K562 (cell line): ENCODE measurements at regions not wholly inside any gene's neighbourhood (a gene's known extent, or its start where the extent isn't known, plus 50 kb on each side); places are given as distances from the start of the nearest gene placed in this dataset.

ENCODE experiments used
- ATAC-seq: fragments of 200-7000 bp; cut with Tn5 transposase; 3 replicates; pipeline ENCODE4 v1.9.1; 2020; ENCODE audit warnings: moderate library complexity
- BruUV-seq: library from RNA; stranded (reverse); fragments of 400-500 nt; replicated peaks from 2 replicates; lab custom pipeline; 2021; lab: Mats Ljungman, UMichigan
- CTCF ChIA-PET: fragments of 300-600 bp; formaldehyde crosslinking; extraction: SDS; loops from one replicate; lab custom pipeline; 2021; ENCODE audit warnings: low intra/inter-chr PET ratio; lab: Yijun Ruan, JAX
- POLR2A ChIA-PET: fragments of 300-600, 350-650 bp; sonication (Branson Sonifier 250); formaldehyde crosslinking; extraction: SDS; loops from one replicate; lab custom pipeline; 2021; ENCODE audit warnings: antibody characterized with exemption, inconsistent platforms; lab: Yijun Ruan, JAX
- DNase-seq, 4 experiments: peaks; one replicate each; pipeline versions ENCODE4 v3.0.0 to v3.0.0-alpha.2; 2011 to 2018; ENCODE audit warnings: low spot score in 3 of 4, mixed read lengths in 3 of 4; ENCODE audit errors: extremely low read depth in 1 of 4
- FAIRE-seq: peaks from 2 replicates; lab custom pipeline; 2011; peaks lifted over from hg19 to GRCh38; lab: Jason Lieb, UNC
- H2AFZ ChIP-seq: 2 replicates; pipeline ENCODE4 v1.6.0; 2011; ENCODE audit warnings: low read depth, low read length, control low read depth, inconsistent platforms
- H3K27ac ChIP-seq: fragments of 200-600 bp; 3 replicates; pipeline ENCODE4 v1.8.0; 2011; ENCODE audit warnings: low read depth, mild to moderate bottlenecking, control low read depth, inconsistent platforms, low read length, moderate library complexity, mixed read lengths; ENCODE audit errors: extremely low read depth
- H3K27me3 ChIP-seq, 2 experiments: fragments of 300-600 bp in 1 of 2; 2 replicates in 1 of 2; 3 replicates in 1 of 2; pipeline versions ENCODE4 v1.6.0 to v1.8.0; 2011; ENCODE audit warnings: inconsistent platforms in 2 of 2, low read length in 2 of 2, mild to moderate bottlenecking in 1 of 2, mixed read lengths in 1 of 2, moderate library complexity in 1 of 2; ENCODE audit not compliant: control insufficient read depth in 2 of 2, insufficient read depth in 2 of 2
- H3K36me3 ChIP-seq: fragments of 300-600 bp; 3 replicates; pipeline ENCODE4 v1.8.0; 2011; ENCODE audit warnings: mild to moderate bottlenecking, low read length, inconsistent platforms; ENCODE audit not compliant: control insufficient read depth, insufficient read depth
- H3K4me1 ChIP-seq, 2 experiments: fragments of 200-600 bp in 1 of 2; replicated peaks in 1 of 2; 2 replicates in 1 of 2; 3 replicates in 1 of 2; pipeline versions ENCODE4 v1.5.1 to v1.8.0; 2011; ENCODE audit warnings: inconsistent platforms in 2 of 2, low read length in 2 of 2, mild to moderate bottlenecking in 1 of 2, mixed read lengths in 1 of 2, moderate library complexity in 1 of 2; ENCODE audit not compliant: control insufficient read depth in 2 of 2, insufficient read depth in 2 of 2
- H3K4me2 ChIP-seq: 2 replicates; pipeline ENCODE4 v1.6.1; 2011; ENCODE audit warnings: low read length, control low read depth, inconsistent platforms, mixed read lengths; ENCODE audit not compliant: insufficient read depth
- H3K4me3 ChIP-seq: fragments of 200-600 bp; sonication (generic), shearing (Covaris generic); 2 replicates; pipeline ENCODE4 v1.5.1; 2016; ENCODE audit warnings: control low read depth, inconsistent platforms
- H3K79me2 ChIP-seq: fragments of 200-600 bp; 3 replicates; pipeline ENCODE4 v1.8.0; 2011; ENCODE audit warnings: low read length, inconsistent platforms; ENCODE audit not compliant: control insufficient read depth, insufficient read depth
- H3K9ac ChIP-seq, 2 experiments: 2 replicates each; pipeline versions ENCODE4 v1.6.0 to v1.6.1; 2011; ENCODE audit warnings: low read depth in 2 of 2, low read length in 2 of 2, control low read depth in 1 of 2, inconsistent platforms in 1 of 2, mild to moderate bottlenecking in 1 of 2, mixed read lengths in 1 of 2; ENCODE audit not compliant: insufficient read depth in 1 of 2
- H3K9me1 ChIP-seq: one replicate; pipeline ENCODE4 v1.6.0; 2011; ENCODE audit warnings: inconsistent platforms, mild to moderate bottlenecking, low read length, moderate library complexity; ENCODE audit not compliant: control insufficient read depth, insufficient read depth
- H3K9me3 ChIP-seq: replicated peaks from 2 replicates; pipeline ENCODE4 v1.5.1; 2011; ENCODE audit warnings: low read depth, low read length, inconsistent platforms; ENCODE audit not compliant: control insufficient read depth, insufficient read depth
- H4K20me1 ChIP-seq: replicated peaks from 2 replicates; pipeline ENCODE4 v1.6.1; 2011; ENCODE audit warnings: low read length, inconsistent platforms, mixed read lengths; ENCODE audit not compliant: control insufficient read depth, insufficient read depth
- ARID4B ChIP-seq: sonication (generic); formaldehyde crosslinking; IDR thresholded peaks from 2 replicates; pipeline ENCODE4 v1.8.0; 2022; ENCODE audit warnings: mild to moderate bottlenecking, missing genetic modification reagents
- CREM ChIP-seq: IDR thresholded peaks from 2 replicates; pipeline ENCODE4 v1.6.1; 2014; ENCODE audit warnings: antibody characterized with exemption, low read depth
- DPF2 ChIP-seq: fragments of 450-650 bp; IDR thresholded peaks from 2 replicates; pipeline ENCODE4 v1.6.1; 2016
- GTF2A2 ChIP-seq: IDR thresholded peaks from 2 replicates; pipeline ENCODE4 v1.6.1; 2016; ENCODE audit warnings: mild to moderate bottlenecking, missing genetic modification characterization, missing compliant biosample characterization
- HIVEP1 ChIP-seq: fragments of 250-450 bp; sonication (Bioruptor Pico); IDR thresholded peaks from 2 replicates; pipeline ENCODE4 v1.4.0; 2020; ENCODE audit warnings: mild to moderate bottlenecking
- NFYB ChIP-seq: IDR thresholded peaks from 2 replicates; pipeline ENCODE4 v1.6.1; 2011; ENCODE audit warnings: mild to moderate bottlenecking, moderate library complexity; ENCODE audit not compliant: insufficient read length; ENCODE audit errors: extremely low read depth
- POLR3A ChIP-seq: IDR thresholded peaks from 2 replicates; pipeline ENCODE4 v1.6.1; 2011; ENCODE audit warnings: borderline replicate concordance, mild to moderate bottlenecking, moderate library complexity; ENCODE audit not compliant: insufficient read length, insufficient read depth; ENCODE audit errors: extremely low read depth
- RFX5 ChIP-seq: IDR thresholded peaks from 2 replicates; pipeline ENCODE4 v1.6.1; 2011; ENCODE audit warnings: low read depth, mild to moderate bottlenecking, improper control_type of control experiment, low read length
- TBP ChIP-seq: optimal IDR thresholded peaks from 2 replicates; pipeline ENCODE3; 2011; ENCODE audit warnings: low read depth, low read length, improper control_type of control experiment
- TCF7L2 ChIP-seq: fragments of 150-350 bp; IDR thresholded peaks from 2 replicates; pipeline ENCODE4 v1.6.1; 2016; ENCODE audit warnings: low read depth, mild to moderate bottlenecking, low read length, moderate library complexity
- ZNF143 ChIP-seq: sonication (generic); formaldehyde crosslinking; IDR thresholded peaks from 2 replicates; pipeline ENCODE4 v1.9.0; 2022; ENCODE audit warnings: mild to moderate bottlenecking, missing genetic modification reagents
- ZNF146 ChIP-seq: IDR thresholded peaks from one replicate; pipeline ENCODE4 v1.6.1; 2018; ENCODE audit warnings: missing compliant biosample characterization; ENCODE audit not compliant: unreplicated experiment
- ZNF316 ChIP-seq: fragments of 450-650 bp; IDR thresholded peaks from 2 replicates; pipeline ENCODE4 v1.6.1; 2016
- ZNF507 ChIP-seq: conservative IDR thresholded peaks from 2 replicates; pipeline ENCODE4 v1.6.1; 2017; ENCODE audit warnings: missing genetic modification characterization, missing compliant biosample characterization
- ZNF75A ChIP-seq: fragments of 450-650 bp; formaldehyde crosslinking; IDR thresholded peaks from 2 replicates; pipeline ENCODE4 v1.4.0; 2020; ENCODE audit warnings: mild to moderate bottlenecking
- WGBS: fragments of 100-300 bp; shearing (Covaris generic); methylation state at CpG from one replicate; pipeline ENCODE4 v1.1.6; 2016; ENCODE audit warnings: low coverage, mixed read lengths; ENCODE audit not compliant: insufficient coverage; ENCODE audit errors: missing lambda C conversion rate; 5-methylcytosine and 5-hydroxymethylcytosine counted together
- in situ Hi-C: fragments of 300-500 bp; cut with MboI; formaldehyde crosslinking; loops from 4 replicates; pipeline ENCODE4 v1.15.0; 2018; ENCODE audit warnings: inconsistent platforms, mixed read lengths
- intact Hi-C: fragments of 100-400 bp; cut with micrococcal nuclease; formaldehyde crosslinking; loops from 2 replicates; pipeline ENCODE4 v1.14.2; 2022
- TF ChIP-seq, protein P1 (sequence below), 2 experiments: IDR thresholded peaks in 1 of 2; conservative IDR thresholded peaks in 1 of 2; 2 replicates each; pipeline ENCODE4 v1.6.1; 2016; ENCODE audit warnings: low read depth in 2 of 2, mild to moderate bottlenecking in 1 of 2, missing compliant biosample characterization in 1 of 2, missing genetic modification characterization in 1 of 2, moderate library complexity in 1 of 2
- TF ChIP-seq, protein P2 (sequence below): fragments of 450-650 bp; formaldehyde crosslinking; IDR thresholded peaks from 2 replicates; pipeline ENCODE4 v1.4.0; 2020; ENCODE audit warnings: mild to moderate bottlenecking, moderate library complexity

- no peaks in the 10 kb centered on the region for H4K20me1 ChIP-seq
- ChIA-PET CTCF (no interaction called here), POLR2A (no interaction called here)
- H3K4me2 ChIP-seq = no peak overlapping the region
- in situ Hi-C loops (no loop called here), intact Hi-C loops (no loop called here)
- H3K4me3 ChIP-seq = no peak overlapping the region
- no peak overlapping the region for H2AFZ ChIP-seq
- no peak overlapping the region for H3K27ac ChIP-seq
- no TSS peak for BruUV-seq
- no peaks in the 10 kb centered on the region for H3K36me3 ChIP-seq
- H3K9ac ChIP-seq = no peak overlapping the region
- no peaks in the 10 kb centered on the region for H3K27me3 ChIP-seq
- no peaks in the 10 kb centered on the region for H3K9me3 ChIP-seq
- H3K4me1 ChIP-seq = no peaks in the 10 kb centered on the region
- no peaks in the 10 kb centered on the region for H3K79me2 ChIP-seq
- FAIRE-seq (no peak), DNase-seq (no peak), ATAC-seq (no peak)
- H3K9me1 ChIP-seq = no peaks in the 10 kb centered on the region
- WGBS = 0% methylated on average over 5 of the region's 5 CpGs
- TF ChIP-seq ZNF146 (CRISPR knock-in tag) (no peak), ZNF143 (CRISPR knock-in tag) (no peak), ARID4B (CRISPR knock-in tag) (no peak), GTF2A2 (no peak), ZNF507 (tag) (no peak), CREM (no peak), ZNF75A (CRISPR knock-in tag) (no peak), RFX5 (no peak), POLR3A (no peak), TCF7L2 (no peak), TBP (no peak), NFYB (no peak), HIVEP1 (CRISPR knock-in tag) (no peak), ZNF316 (no peak), DPF2 (no peak)
- TF ChIP-seq, protein P1, sequence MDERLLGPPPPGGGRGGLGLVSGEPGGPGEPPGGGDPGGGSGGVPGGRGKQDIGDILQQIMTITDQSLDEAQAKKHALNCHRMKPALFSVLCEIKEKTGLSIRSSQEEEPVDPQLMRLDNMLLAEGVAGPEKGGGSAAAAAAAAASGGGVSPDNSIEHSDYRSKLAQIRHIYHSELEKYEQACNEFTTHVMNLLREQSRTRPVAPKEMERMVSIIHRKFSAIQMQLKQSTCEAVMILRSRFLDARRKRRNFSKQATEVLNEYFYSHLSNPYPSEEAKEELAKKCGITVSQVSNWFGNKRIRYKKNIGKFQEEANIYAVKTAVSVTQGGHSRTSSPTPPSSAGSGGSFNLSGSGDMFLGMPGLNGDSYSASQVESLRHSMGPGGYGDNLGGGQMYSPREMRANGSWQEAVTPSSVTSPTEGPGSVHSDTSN (CRISPR knock-in tag; IDR thresholded peaks at IDR 0.05; ENCODE audit: low read depth) = no peak
- TF ChIP-seq, protein P1 (tag; conservative IDR thresholded peaks at IDR 0.05; ENCODE audit: low read depth) = no peak
- TF ChIP-seq, protein P2, sequence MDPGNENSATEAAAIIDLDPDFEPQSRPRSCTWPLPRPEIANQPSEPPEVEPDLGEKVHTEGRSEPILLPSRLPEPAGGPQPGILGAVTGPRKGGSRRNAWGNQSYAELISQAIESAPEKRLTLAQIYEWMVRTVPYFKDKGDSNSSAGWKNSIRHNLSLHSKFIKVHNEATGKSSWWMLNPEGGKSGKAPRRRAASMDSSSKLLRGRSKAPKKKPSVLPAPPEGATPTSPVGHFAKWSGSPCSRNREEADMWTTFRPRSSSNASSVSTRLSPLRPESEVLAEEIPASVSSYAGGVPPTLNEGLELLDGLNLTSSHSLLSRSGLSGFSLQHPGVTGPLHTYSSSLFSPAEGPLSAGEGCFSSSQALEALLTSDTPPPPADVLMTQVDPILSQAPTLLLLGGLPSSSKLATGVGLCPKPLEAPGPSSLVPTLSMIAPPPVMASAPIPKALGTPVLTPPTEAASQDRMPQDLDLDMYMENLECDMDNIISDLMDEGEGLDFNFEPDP (CRISPR knock-in tag) = no peak
These were observed 119.1 kb downstream of the AQP4 start for GRCh38 chr18:26746398-26746797.
